Keratinocyte (primary cell): ENCODE measurements at regions not wholly inside any gene's neighbourhood (a gene's known extent, or its start where the extent isn't known, plus 50 kb on each side); places are given as distances from the start of the nearest gene placed in this dataset.
"Not testable (repeated sequence)": the region's sequence is repeated elsewhere in the genome, so short reads cannot be mapped to it uniquely, and the experiment has no call there.

Source experiments
- DNase-seq: peaks from one replicate; pipeline ENCODE4 v3.0.0-alpha.2; 2011; ENCODE audit warnings: low read depth, missing footprints, low spot score
- FAIRE-seq: peaks from 2 replicates; lab custom pipeline; 2011; peaks lifted over from hg19 to GRCh38; lab: Jason Lieb, UNC
- H2AFZ ChIP-seq: 2 replicates; pipeline ENCODE4 v1.6.0; 2012; ENCODE audit warnings: low read length, control low read depth, inconsistent platforms; ENCODE audit not compliant: control insufficient read depth
- H3K27ac ChIP-seq: 2 replicates; pipeline ENCODE4 v1.5.1; 2011; ENCODE audit warnings: low read length; ENCODE audit not compliant: control insufficient read depth, insufficient read depth
- H3K27me3 ChIP-seq: 3 replicates; pipeline ENCODE4 v1.6.0; 2011; ENCODE audit warnings: low read length; ENCODE audit not compliant: control insufficient read depth, insufficient read depth; ENCODE audit errors: extremely low read depth
- H3K36me3 ChIP-seq, 2 experiments: 2 replicates in 1 of 2; 3 replicates in 1 of 2; pipeline ENCODE4 v1.5.1; 2011; ENCODE audit warnings: low read length in 2 of 2, mild to moderate bottlenecking in 1 of 2; ENCODE audit not compliant: control insufficient read depth in 2 of 2, insufficient read depth in 2 of 2; ENCODE audit errors: extremely low read depth in 1 of 2
- H3K4me1 ChIP-seq: 3 replicates; pipeline ENCODE4 v1.5.1; 2011; ENCODE audit warnings: low read length; ENCODE audit not compliant: control insufficient read depth, insufficient read depth; ENCODE audit errors: extremely low read depth
- H3K4me2 ChIP-seq: 3 replicates; pipeline ENCODE4 v1.6.0; 2011; ENCODE audit warnings: low read depth, low read length; ENCODE audit not compliant: control insufficient read depth, insufficient read depth; ENCODE audit errors: extremely low read depth
- H3K4me3 ChIP-seq, 3 experiments: fragments of 200-600 bp in 1 of 3; sonication (generic) in 1 of 3; 2 replicates in 2 of 3; 3 replicates in 1 of 3; pipeline ENCODE4 v1.5.1; 2011 to 2016; ENCODE audit warnings: low read length in 3 of 3, mild to moderate bottlenecking in 3 of 3, control low read depth in 2 of 3, inconsistent platforms in 1 of 3, low read depth in 1 of 3, mixed read lengths in 1 of 3, mixed run types in 1 of 3, moderate library complexity in 1 of 3; ENCODE audit not compliant: control insufficient read depth in 2 of 3, insufficient read depth in 2 of 3; ENCODE audit errors: extremely low read depth in 1 of 3
- H3K79me2 ChIP-seq: 2 replicates; pipeline ENCODE4 v1.6.0; 2012; ENCODE audit warnings: low read length; ENCODE audit not compliant: control insufficient read depth, insufficient read depth
- H3K9ac ChIP-seq: 3 replicates; pipeline ENCODE4 v1.6.0; 2011; ENCODE audit warnings: low read length; ENCODE audit not compliant: control insufficient read depth, insufficient read depth; ENCODE audit errors: extremely low read depth
- H3K9me1 ChIP-seq: 3 replicates; pipeline ENCODE4 v1.6.0; 2011; ENCODE audit warnings: low read length; ENCODE audit not compliant: control insufficient read depth, insufficient read depth; ENCODE audit errors: extremely low read depth
- H3K9me3 ChIP-seq: 2 replicates; pipeline ENCODE4 v1.5.1; 2012; ENCODE audit warnings: low read depth, low read length; ENCODE audit not compliant: control insufficient read depth
- H4K20me1 ChIP-seq: 3 replicates; pipeline ENCODE4 v1.6.0; 2011; ENCODE audit warnings: low read length; ENCODE audit not compliant: control insufficient read depth, insufficient read depth; ENCODE audit errors: extremely low read depth
- CTCF ChIP-seq, 3 experiments: IDR thresholded peaks in 1 of 3; conservative IDR thresholded peaks in 1 of 3; optimal IDR thresholded peaks in 1 of 3; 2 replicates in 2 of 3; 3 replicates in 1 of 3; pipeline versions ENCODE3 to v1.5.1; 2011; ENCODE audit warnings: low read length in 3 of 3, mild to moderate bottlenecking in 3 of 3, moderate library complexity in 2 of 3, control low read depth in 1 of 3, inconsistent platforms in 1 of 3; ENCODE audit not compliant: insufficient read depth in 2 of 3; ENCODE audit errors: extremely low read depth in 1 of 3
- EZH2 ChIP-seq: IDR thresholded peaks from one replicate; pipeline ENCODE4 v1.6.1; 2012; ENCODE audit warnings: inconsistent platforms, mild to moderate bottlenecking, low read length, moderate library complexity
- dilution Hi-C: fragments of 300-500 bp; cut with MboI; formaldehyde crosslinking; loops from one replicate; pipeline ENCODE4 v1.7.0; 2020; ENCODE audit warnings: low sequenced_read_pairs; ENCODE audit not compliant: extremely low pct_ligation_motif_present

GRCh38 chr7:32648408-32649156, 153.3 kb downstream of the AVL9 start:
- H3K36me3 ChIP-seq: no peaks in the 10 kb centered on the region
- H4K20me1 ChIP-seq: no peaks in the 10 kb centered on the region
- no peak overlapping the region for H3K27ac ChIP-seq
- H2AFZ ChIP-seq: no peak overlapping the region
- H3K27me3 ChIP-seq: no peaks in the 10 kb centered on the region
- H3K79me2 ChIP-seq: no peaks in the 10 kb centered on the region
- dilution Hi-C loops: no loop called here
- no peaks in the 10 kb centered on the region for H3K4me1 ChIP-seq
- H3K4me3 ChIP-seq: no peak overlapping the region
- no peak overlapping the region for H3K4me2 ChIP-seq
- H3K9me3 ChIP-seq: no peaks in the 10 kb centered on the region
- TF ChIP-seq EZH2 (no peak), CTCF (optimal IDR thresholded peaks at IDR 0.05 in 1 of 3, IDR thresholded peaks at IDR 0.05 in 1 of 3, conservative IDR thresholded peaks at IDR 0.05 in 1 of 3; ENCODE audit: extremely low read depth in 1 of 3, insufficient read depth in 2 of 3, low read length in 3 of 3) (no peak)
- no peaks in the 10 kb centered on the region for H3K9me1 ChIP-seq
- DNase-seq (no peak), FAIRE-seq (no peak)
- no peak overlapping the region for H3K9ac ChIP-seq

GRCh38 chr7:32645255-32645654, 150.0 kb downstream of the AVL9 start:
- H3K79me2 ChIP-seq, H3K27me3 ChIP-seq, FAIRE-seq, dilution Hi-C loops, H2AFZ ChIP-seq, DNase-seq, H3K27ac ChIP-seq, H3K4me2 ChIP-seq, H4K20me1 ChIP-seq, H3K4me3 ChIP-seq, H3K4me1 ChIP-seq, H3K9me3 ChIP-seq, H3K9me1 ChIP-seq, H3K9ac ChIP-seq, H3K36me3 ChIP-seq: not testable (repeated sequence)

GRCh38 chr7:32643194-32643593, 147.9 kb downstream of the AVL9 start:
- DNase-seq (no peak), FAIRE-seq (no peak)
- H4K20me1 ChIP-seq: no peaks in the 10 kb centered on the region
- H3K4me2 ChIP-seq: no peak overlapping the region
- dilution Hi-C loops: no loop called here
- no peak overlapping the region for H3K9ac ChIP-seq
- no peaks in the 10 kb centered on the region for H3K36me3 ChIP-seq
- H3K9me3 ChIP-seq: no peaks in the 10 kb centered on the region
- no peak overlapping the region for H3K4me3 ChIP-seq
- no peak overlapping the region for H2AFZ ChIP-seq
- H3K27me3 ChIP-seq: no peaks in the 10 kb centered on the region
- H3K4me1 ChIP-seq: no peaks in the 10 kb centered on the region
- no peaks in the 10 kb centered on the region for H3K9me1 ChIP-seq
- H3K79me2 ChIP-seq: no peaks in the 10 kb centered on the region
- no peak for TF ChIP-seq CTCF (optimal IDR thresholded peaks at IDR 0.05 in 1 of 3, IDR thresholded peaks at IDR 0.05 in 1 of 3, conservative IDR thresholded peaks at IDR 0.05 in 1 of 3; ENCODE audit: extremely low read depth in 1 of 3, insufficient read depth in 2 of 3, low read length in 3 of 3)
- H3K27ac ChIP-seq: no peak overlapping the region
